Kidney (tissue), 13 donors: ENCODE measurements at regions not wholly inside any gene's neighbourhood (a gene's known extent, or its start where the extent isn't known, plus 50 kb on each side); places are given as distances from the start of the nearest gene placed in this dataset.

ENCODE experiments used
- DNase-seq, 5 donors: peaks; one replicate each; pipeline ENCODE4 v3.0.0-alpha.2; 2013 to 2020
- FAIRE-seq: peaks from 2 replicates; lab custom pipeline; 2012; peaks lifted over from hg19 to GRCh38; lab: Jason Lieb, UNC
- H3K27ac ChIP-seq, 2 donors: one replicate each; pipeline ENCODE4 v1.7.0; 2013; ENCODE audit warnings: low read depth in 2 of 2, low read length in 2 of 2, inconsistent platforms in 1 of 2
- H3K27me3 ChIP-seq: one replicate; pipeline ENCODE4 v1.7.1; 2013; ENCODE audit warnings: low read length, inconsistent platforms; ENCODE audit not compliant: control insufficient read depth, insufficient read depth
- H3K36me3 ChIP-seq, 3 donors: one replicate each; pipeline versions ENCODE4 v1.7.0 to v1.7.1; 2013; ENCODE audit warnings: low read length in 3 of 3, control low read depth in 1 of 3, inconsistent platforms in 1 of 3; ENCODE audit not compliant: insufficient read depth in 3 of 3, control insufficient read depth in 2 of 3
- H3K4me1 ChIP-seq, 3 donors: one replicate each; pipeline versions ENCODE4 v1.7.0 to v1.7.1; 2013; ENCODE audit warnings: low read length in 3 of 3, inconsistent platforms in 1 of 3, low read depth in 1 of 3; ENCODE audit not compliant: control insufficient read depth in 2 of 3, insufficient read depth in 2 of 3
- H3K4me3 ChIP-seq, 3 donors: one replicate each; pipeline versions ENCODE4 v1.7.0 to v1.8.1; 2013; ENCODE audit warnings: low read length in 3 of 3, control low read depth in 1 of 3, inconsistent platforms in 1 of 3
- H3K9ac ChIP-seq, 3 donors: one replicate each; pipeline versions ENCODE4 v1.7.0 to v1.7.1; 2013; ENCODE audit warnings: low read length in 3 of 3, control low read depth in 1 of 3, inconsistent platforms in 1 of 3
- H3K9me3 ChIP-seq, 3 donors: one replicate each; pipeline versions ENCODE4 v1.7.0 to v1.7.1; 2013; ENCODE audit warnings: low read length in 3 of 3, control low read depth in 1 of 3, inconsistent platforms in 1 of 3; ENCODE audit not compliant: control insufficient read depth in 2 of 3, insufficient read depth in 1 of 3
- intact Hi-C: fragments of 100-400 bp; cut with DNase I; formaldehyde crosslinking; loops from one replicate; pipeline ENCODE4 v1.11.1; 2022
- TF ChIP-seq, protein P1 (sequence below): IDR thresholded peaks from 3 replicates; pipeline ENCODE4 v1.5.1; 2012; ENCODE audit warnings: mild to moderate bottlenecking, moderate library complexity, borderline replicate concordance; ENCODE audit not compliant: insufficient read depth; ENCODE audit errors: extremely low read depth
- donor health status: control.
- donor health status: control.
- donor health status: control.
- donor health status: control.
- donor health status: control.
- donor health status: DM: yes; HTN: yes; CAD: no.
- donor health status: Normal renal cell carcinoma (clear cell type).

DNA sequence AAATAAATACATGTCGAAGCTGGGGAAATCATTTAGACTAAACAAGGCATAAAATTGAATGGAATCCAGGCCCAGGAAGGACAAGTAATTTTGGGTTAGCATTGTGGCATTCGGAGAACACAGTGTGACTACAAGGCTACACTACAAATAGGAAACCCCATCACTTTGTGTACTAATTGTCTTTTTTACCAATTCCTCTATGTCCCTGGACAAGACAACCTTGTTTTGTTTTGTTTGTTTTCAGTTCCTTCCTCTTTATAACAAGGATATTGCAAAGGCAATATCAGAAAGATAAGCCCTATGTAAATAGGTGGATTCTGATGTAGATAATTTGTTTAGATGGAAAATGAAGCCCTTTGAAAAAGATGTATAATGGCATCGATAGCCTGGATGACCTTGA lies 215.9 kb upstream of the MKLN1 start:
- peaks cover 0 to 25% (median 20%) of the 10 kb centered on the region in 3 donors for H3K4me1 ChIP-seq
- DNase-seq (no peak), FAIRE-seq (no peak)
- no peak overlapping the region for H3K4me3 ChIP-seq
- H3K9ac ChIP-seq, result peak overlapping the region in 1 of 3 donors; percentile 44
- H3K27ac ChIP-seq, result peak overlapping the region; percentile 5 to 93
- no peaks in the 10 kb centered on the region for H3K36me3 ChIP-seq
- H3K27me3 ChIP-seq, result peaks cover 20% of the 10 kb centered on the region
- H3K9me3 ChIP-seq, result no peaks in the 10 kb centered on the region
- intact Hi-C loops, result no loop called here
- TF ChIP-seq, protein P1, sequence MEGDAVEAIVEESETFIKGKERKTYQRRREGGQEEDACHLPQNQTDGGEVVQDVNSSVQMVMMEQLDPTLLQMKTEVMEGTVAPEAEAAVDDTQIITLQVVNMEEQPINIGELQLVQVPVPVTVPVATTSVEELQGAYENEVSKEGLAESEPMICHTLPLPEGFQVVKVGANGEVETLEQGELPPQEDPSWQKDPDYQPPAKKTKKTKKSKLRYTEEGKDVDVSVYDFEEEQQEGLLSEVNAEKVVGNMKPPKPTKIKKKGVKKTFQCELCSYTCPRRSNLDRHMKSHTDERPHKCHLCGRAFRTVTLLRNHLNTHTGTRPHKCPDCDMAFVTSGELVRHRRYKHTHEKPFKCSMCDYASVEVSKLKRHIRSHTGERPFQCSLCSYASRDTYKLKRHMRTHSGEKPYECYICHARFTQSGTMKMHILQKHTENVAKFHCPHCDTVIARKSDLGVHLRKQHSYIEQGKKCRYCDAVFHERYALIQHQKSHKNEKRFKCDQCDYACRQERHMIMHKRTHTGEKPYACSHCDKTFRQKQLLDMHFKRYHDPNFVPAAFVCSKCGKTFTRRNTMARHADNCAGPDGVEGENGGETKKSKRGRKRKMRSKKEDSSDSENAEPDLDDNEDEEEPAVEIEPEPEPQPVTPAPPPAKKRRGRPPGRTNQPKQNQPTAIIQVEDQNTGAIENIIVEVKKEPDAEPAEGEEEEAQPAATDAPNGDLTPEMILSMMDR, result no peak

DNA sequence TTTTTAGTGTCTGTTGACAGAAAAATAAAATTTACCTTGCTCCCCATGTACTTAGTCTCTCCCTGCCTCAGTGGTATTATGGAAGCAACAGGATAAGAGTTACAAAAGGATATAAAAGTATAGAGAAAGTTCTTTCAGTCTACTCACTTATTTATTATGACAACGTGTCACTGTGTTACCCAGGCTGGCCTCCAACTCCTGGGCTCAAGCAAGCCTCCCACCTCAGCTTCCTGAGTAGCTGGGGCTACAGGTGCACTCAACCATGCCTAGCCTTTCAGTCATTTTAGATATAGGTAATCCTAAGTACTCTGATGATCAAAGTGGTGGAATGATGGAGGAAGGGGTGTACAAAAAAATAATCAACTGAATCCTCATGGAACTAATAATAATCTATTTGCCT lies 215.2 kb upstream of the MKLN1 start:
- no peak for FAIRE-seq
- intact Hi-C loops, result no loop called here

DNA sequence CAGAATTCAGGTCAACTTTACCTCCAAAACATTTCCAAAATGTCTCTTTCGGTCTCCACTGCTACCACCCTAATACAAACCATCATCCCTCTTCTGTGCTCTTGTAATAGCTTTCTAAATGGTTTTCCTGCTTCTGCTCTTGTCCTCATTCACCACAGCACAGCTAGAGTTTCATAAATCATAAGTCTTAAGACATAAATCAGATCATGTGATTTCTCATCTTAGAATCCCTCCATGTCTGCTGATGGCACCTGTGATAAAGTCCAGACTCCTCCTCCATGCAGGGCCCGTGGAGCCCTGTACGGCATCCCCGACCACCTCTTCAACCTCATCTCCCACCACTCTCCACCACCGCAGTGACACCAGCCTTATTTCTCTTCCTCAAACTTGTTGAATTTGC lies 212.3 kb upstream of the MKLN1 start:
- H3K9ac ChIP-seq, result no peak overlapping the region
- peaks cover 9% of the 10 kb centered on the region for H3K27me3 ChIP-seq
- no peaks in the 10 kb centered on the region for H3K36me3 ChIP-seq
- no peak overlapping the region for H3K4me3 ChIP-seq
- DNase-seq (no peak), FAIRE-seq (no peak)
- TF ChIP-seq, protein P1, result no peak
- H3K4me1 ChIP-seq, result peaks cover 0 to 10% (median 9%) of the 10 kb centered on the region in 3 donors
- H3K27ac ChIP-seq, result no peak overlapping the region
- intact Hi-C loops, result no loop called here
- no peaks in the 10 kb centered on the region for H3K9me3 ChIP-seq

More for the DNA sequence above, 215.2 kb upstream of the MKLN1 start:
- no peak for DNase-seq
- no peak overlapping the region for H3K27ac ChIP-seq
- H3K4me1 ChIP-seq, result peaks cover 0 to 25% (median 20%) of the 10 kb centered on the region in 3 donors
- TF ChIP-seq, protein P1, result no peak
- peaks cover 20% of the 10 kb centered on the region for H3K27me3 ChIP-seq
- H3K4me3 ChIP-seq, result no peak overlapping the region
- no peaks in the 10 kb centered on the region for H3K9me3 ChIP-seq
- no peak overlapping the region for H3K9ac ChIP-seq
- no peaks in the 10 kb centered on the region for H3K36me3 ChIP-seq

DNA sequence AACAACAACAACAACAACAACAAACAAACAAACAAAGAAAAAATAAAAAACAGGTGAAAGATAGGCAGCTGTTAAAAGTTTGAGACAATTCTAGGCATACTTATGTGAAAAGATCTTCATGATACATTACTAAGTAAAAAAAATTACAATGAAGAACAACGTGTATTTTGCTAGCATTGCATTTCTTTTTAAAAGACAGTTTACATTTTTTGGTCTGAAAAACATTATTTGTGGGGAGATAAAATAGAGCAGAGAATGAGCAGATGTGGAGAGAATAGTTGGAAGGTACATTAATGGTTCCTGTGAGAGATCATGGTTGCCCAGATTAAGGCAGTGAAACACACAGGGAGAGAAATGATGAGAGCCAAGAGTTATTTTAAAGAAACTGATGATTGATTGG lies 210.2 kb upstream of the MKLN1 start:
- no peak for DNase-seq
- Histone ChIP-seq H3K27me3 (no peaks in the 10 kb centered on the region), H3K36me3 (no peaks in the 10 kb centered on the region), H3K9me3 (no peaks in the 10 kb centered on the region), H3K4me3 (no peak overlapping the region), H3K27ac (no peak overlapping the region), H3K4me1 (no peaks in the 10 kb centered on the region), H3K9ac (no peak overlapping the region)
- TF ChIP-seq, protein P1, result no peak
- no peak for FAIRE-seq
- intact Hi-C loops, result no loop called here
